ENCODE measurements at regions not wholly inside any gene's neighbourhood (a gene's known extent, or its start where the extent isn't known, plus 50 kb on each side); places are given as distances from the start of the nearest gene placed in this dataset.

DNA sequence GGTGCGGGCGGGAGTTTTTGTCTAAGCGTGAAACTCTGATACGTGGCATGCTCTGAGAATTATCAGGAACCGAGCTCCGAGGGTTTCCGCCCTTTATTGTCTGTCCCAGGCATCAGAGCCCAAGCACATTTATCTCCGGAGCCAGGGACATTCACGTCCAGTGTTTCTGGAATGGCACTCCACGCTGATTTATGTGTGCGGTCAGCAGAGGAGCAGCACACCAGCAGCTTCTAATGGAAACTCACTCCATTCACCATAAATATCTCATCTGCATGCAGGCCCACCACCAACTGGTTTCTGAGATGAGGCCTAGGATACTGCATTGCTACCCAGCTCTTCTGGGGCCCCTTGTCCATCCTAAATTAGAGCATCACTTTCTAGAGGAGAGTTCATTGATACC, 51.9 kb upstream of the SYNDIG1 start:
- TF ChIP-seq POLR2A (IDR thresholded peaks at IDR 0.05) = no peak
- TF ChIP-seq, protein P1, sequence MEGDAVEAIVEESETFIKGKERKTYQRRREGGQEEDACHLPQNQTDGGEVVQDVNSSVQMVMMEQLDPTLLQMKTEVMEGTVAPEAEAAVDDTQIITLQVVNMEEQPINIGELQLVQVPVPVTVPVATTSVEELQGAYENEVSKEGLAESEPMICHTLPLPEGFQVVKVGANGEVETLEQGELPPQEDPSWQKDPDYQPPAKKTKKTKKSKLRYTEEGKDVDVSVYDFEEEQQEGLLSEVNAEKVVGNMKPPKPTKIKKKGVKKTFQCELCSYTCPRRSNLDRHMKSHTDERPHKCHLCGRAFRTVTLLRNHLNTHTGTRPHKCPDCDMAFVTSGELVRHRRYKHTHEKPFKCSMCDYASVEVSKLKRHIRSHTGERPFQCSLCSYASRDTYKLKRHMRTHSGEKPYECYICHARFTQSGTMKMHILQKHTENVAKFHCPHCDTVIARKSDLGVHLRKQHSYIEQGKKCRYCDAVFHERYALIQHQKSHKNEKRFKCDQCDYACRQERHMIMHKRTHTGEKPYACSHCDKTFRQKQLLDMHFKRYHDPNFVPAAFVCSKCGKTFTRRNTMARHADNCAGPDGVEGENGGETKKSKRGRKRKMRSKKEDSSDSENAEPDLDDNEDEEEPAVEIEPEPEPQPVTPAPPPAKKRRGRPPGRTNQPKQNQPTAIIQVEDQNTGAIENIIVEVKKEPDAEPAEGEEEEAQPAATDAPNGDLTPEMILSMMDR (IDR thresholded peaks at IDR 0.05) = no peak

Data from tibial nerve (tissue), 3 donors.